Erythroblast (primary cell): ENCODE measurements at regions not wholly inside any gene's neighbourhood (a gene's known extent, or its start where the extent isn't known, plus 50 kb on each side); places are given as distances from the start of the nearest gene placed in this dataset.

Source experiments
- GATA1 ChIP-seq: IDR thresholded peaks from 2 replicates; pipeline ENCODE4 v1.6.1; 2011; ENCODE audit warnings: low read depth, mild to moderate bottlenecking, control low read depth, low read length, moderate library complexity
- POLR2A ChIP-seq: IDR thresholded peaks from 2 replicates; pipeline ENCODE4 v1.6.1; 2011; ENCODE audit warnings: mild to moderate bottlenecking, low read length

- TF ChIP-seq POLR2A (no peak), GATA1 (no peak)
These were observed 1640.7 kb downstream of the C4orf33 start for GRCh38 chr4:130736436-130737185.
